Fibroblast of mammary gland (primary cell): ENCODE measurements at regions not wholly inside any gene's neighbourhood (a gene's known extent, or its start where the extent isn't known, plus 50 kb on each side); places are given as distances from the start of the nearest gene placed in this dataset.

Experiments used
- DNase-seq: peaks from one replicate; pipeline ENCODE4 v3.0.0-alpha.2; 2010; ENCODE audit warnings: low read depth
- H3K4me3 ChIP-seq: 2 replicates; pipeline ENCODE4 v1.5.1; 2011; ENCODE audit warnings: low read depth, mild to moderate bottlenecking, low read length, moderate library complexity; ENCODE audit not compliant: control insufficient read depth
- TF ChIP-seq, protein P1 (sequence below): conservative IDR thresholded peaks from 2 replicates; pipeline ENCODE4 v1.5.1; 2011; ENCODE audit warnings: low read depth, low read length, inconsistent platforms; ENCODE audit not compliant: control insufficient read depth, insufficient read depth

DNA sequence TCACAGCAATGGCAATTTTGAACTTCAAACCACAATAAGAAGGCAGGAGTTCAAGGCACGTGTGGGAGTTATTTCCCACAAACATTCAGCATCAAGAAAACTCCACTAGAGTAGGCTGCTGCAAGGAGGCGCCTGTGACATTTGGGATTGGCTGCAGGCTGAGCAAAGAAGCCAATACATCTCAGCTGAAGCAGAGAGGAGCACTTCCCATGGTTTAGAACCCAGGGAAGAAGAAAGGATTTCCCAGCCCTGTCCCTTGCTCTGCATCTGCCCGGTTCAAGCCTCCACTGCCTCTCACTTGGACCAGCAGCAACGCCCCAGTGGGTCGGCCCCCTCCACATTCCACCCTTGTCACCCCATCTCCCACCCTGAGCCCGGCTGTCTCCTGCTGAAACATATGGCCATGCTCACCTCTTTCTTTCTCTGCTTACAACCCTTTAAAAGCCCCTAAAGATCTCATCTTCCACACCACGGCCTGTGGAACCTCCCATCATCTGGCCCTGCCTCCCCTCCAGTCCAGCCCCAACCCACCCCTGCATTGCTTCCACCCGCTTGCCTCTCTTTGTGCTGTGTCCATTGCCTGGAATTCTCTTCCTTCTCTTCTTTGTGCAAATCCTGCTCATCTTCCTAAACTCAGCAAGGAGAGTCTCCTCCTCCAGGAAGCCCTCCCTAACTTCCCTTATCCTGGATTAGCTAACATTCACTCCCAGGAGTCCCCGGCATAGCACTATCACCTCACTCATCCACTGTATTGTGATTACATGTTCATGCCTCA lies 128.3 kb downstream of the ANKRD60 start:
- no peak for DNase-seq
- TF ChIP-seq, protein P1, sequence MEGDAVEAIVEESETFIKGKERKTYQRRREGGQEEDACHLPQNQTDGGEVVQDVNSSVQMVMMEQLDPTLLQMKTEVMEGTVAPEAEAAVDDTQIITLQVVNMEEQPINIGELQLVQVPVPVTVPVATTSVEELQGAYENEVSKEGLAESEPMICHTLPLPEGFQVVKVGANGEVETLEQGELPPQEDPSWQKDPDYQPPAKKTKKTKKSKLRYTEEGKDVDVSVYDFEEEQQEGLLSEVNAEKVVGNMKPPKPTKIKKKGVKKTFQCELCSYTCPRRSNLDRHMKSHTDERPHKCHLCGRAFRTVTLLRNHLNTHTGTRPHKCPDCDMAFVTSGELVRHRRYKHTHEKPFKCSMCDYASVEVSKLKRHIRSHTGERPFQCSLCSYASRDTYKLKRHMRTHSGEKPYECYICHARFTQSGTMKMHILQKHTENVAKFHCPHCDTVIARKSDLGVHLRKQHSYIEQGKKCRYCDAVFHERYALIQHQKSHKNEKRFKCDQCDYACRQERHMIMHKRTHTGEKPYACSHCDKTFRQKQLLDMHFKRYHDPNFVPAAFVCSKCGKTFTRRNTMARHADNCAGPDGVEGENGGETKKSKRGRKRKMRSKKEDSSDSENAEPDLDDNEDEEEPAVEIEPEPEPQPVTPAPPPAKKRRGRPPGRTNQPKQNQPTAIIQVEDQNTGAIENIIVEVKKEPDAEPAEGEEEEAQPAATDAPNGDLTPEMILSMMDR, result no peak
- H3K4me3 ChIP-seq, result no peak overlapping the region

GRCh38 chr20:58099291-58099935 lies 129.0 kb downstream of the ANKRD60 start:
- H3K4me3 ChIP-seq, result no peak overlapping the region
- DNase-seq, result no peak
- TF ChIP-seq, protein P1, result no peak

DNA sequence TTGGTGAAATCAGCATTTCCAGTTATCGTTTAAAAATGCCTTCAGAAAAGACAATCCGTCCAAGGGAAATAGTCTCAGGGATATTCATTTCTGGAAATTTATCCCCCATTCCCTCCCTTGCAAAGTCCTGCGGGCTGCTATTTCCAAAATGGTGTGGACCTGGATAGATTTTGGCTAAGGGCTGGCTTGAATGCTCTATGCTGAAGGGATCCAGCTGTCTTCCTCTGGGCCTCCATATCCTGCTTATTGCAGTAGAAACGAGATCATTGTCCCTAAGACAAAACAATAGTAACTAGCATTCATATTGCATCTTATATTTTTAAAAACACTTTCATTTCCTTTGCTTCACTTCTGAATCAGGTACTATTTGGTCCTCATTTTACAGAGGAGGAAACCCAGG lies 129.9 kb downstream of the ANKRD60 start:
- no peak overlapping the region for H3K4me3 ChIP-seq
- TF ChIP-seq, protein P1, result no peak
- DNase-seq, result no peak

GRCh38 chr20:58097943-58098342 lies 130.5 kb downstream of the ANKRD60 start:
- DNase-seq, result no peak
- H3K4me3 ChIP-seq, result no peak overlapping the region
- TF ChIP-seq, protein P1, result no peak

DNA sequence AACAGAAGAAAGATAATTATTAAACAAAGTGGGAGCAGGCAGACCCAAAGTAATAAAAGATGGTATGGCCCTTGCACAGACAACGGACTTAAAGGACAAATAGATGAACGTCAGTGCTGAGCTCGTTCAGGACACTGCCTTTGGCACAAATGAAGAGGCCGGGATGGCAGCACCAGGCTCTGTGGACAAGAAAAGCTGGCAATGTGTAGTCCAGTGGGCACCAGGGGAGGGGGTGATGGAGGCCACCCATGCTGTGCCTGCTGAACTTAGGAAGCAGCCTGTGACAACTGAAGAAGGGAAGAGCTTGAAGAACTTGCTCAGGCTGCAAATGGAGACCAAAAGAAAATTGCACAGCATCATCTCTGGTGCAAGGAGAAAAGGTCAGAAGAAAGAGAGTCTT lies 131.0 kb downstream of the ANKRD60 start:
- TF ChIP-seq, protein P1, result no peak
- DNase-seq, result no peak
- H3K4me3 ChIP-seq, result no peak overlapping the region

- TF ChIP-seq, protein P1, result no peak
- DNase-seq, result no peak
- no peak overlapping the region for H3K4me3 ChIP-seq
These were observed 131.5 kb downstream of the ANKRD60 start for GRCh38 chr20:58096880-58097423.
